Prostate gland (tissue), 2 donors: ENCODE measurements at regions not wholly inside any gene's neighbourhood (a gene's known extent, or its start where the extent isn't known, plus 50 kb on each side); places are given as distances from the start of the nearest gene placed in this dataset.

Source experiments
- POLR2A ChIP-seq: fragments of 450-650 bp; IDR thresholded peaks from one replicate; pipeline ENCODE4 v1.6.1; 2016; ENCODE audit warnings: antibody characterized with exemption, mild to moderate bottlenecking
- TF ChIP-seq, protein P1 (sequence below), 4 experiments: fragments of 200-600 bp in 2 of 4; fragments of 450-650 bp in 2 of 4; sonication (generic) in 2 of 4; IDR thresholded peaks; 1 replicate in 3 of 4; 2 replicates in 1 of 4; pipeline ENCODE4 v1.5.1; 2016 to 2019; ENCODE audit warnings: antibody characterized with exemption in 4 of 4, mild to moderate bottlenecking in 2 of 4, moderate library complexity in 2 of 4

DNA sequence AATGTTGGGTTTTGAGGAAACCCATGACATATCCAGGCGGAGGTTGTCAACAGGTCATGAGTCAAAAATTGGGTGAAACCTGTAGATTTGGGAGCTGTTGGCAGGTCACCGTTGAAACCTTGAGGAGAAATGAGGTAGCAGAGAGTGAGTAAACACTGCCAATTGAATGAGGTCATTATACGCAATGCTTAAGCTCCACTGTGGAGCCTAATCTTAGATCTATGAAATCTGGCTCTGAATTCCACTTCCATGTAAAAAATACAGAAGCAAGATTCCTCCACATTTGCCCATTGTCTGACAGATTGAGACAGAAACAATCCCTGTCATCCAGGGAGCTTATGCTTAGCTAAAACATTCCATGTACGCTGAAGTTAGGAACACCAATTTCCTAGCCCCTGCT lies 76.0 kb upstream of the IL6 start:
- TF ChIP-seq, protein P1, sequence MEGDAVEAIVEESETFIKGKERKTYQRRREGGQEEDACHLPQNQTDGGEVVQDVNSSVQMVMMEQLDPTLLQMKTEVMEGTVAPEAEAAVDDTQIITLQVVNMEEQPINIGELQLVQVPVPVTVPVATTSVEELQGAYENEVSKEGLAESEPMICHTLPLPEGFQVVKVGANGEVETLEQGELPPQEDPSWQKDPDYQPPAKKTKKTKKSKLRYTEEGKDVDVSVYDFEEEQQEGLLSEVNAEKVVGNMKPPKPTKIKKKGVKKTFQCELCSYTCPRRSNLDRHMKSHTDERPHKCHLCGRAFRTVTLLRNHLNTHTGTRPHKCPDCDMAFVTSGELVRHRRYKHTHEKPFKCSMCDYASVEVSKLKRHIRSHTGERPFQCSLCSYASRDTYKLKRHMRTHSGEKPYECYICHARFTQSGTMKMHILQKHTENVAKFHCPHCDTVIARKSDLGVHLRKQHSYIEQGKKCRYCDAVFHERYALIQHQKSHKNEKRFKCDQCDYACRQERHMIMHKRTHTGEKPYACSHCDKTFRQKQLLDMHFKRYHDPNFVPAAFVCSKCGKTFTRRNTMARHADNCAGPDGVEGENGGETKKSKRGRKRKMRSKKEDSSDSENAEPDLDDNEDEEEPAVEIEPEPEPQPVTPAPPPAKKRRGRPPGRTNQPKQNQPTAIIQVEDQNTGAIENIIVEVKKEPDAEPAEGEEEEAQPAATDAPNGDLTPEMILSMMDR (IDR thresholded peaks at IDR 0.05) = no peak
- TF ChIP-seq POLR2A = no peak
